ENCODE measurements at regions not wholly inside any gene's neighbourhood (a gene's known extent, or its start where the extent isn't known, plus 50 kb on each side); places are given as distances from the start of the nearest gene placed in this dataset.

DNA sequence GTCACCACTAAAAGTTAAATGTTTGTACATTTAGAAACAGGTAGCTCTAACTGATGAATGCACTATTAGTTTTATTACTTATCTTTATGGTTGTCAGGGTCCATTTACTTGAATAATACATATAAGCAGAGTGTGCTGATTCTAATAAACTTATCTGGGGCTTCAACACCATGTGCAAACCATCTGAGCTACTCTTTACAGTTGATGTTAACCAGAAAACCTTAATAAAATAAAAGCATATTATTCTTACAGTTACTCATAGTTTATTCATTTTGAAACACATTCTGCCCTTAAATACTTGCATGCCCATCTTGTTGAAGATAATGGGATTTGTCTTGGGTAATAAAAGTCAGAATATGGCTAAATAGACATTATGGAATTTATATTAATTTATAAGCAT, 1042.2 kb downstream of the EPHA7 start:
- intact Hi-C loops (cut with DNase I, micrococcal nuclease) = no loop called here
- no peaks in the 10 kb centered on the region for H3K4me1 ChIP-seq (ENCODE audit: low read depth)
- TF ChIP-seq, protein P1, sequence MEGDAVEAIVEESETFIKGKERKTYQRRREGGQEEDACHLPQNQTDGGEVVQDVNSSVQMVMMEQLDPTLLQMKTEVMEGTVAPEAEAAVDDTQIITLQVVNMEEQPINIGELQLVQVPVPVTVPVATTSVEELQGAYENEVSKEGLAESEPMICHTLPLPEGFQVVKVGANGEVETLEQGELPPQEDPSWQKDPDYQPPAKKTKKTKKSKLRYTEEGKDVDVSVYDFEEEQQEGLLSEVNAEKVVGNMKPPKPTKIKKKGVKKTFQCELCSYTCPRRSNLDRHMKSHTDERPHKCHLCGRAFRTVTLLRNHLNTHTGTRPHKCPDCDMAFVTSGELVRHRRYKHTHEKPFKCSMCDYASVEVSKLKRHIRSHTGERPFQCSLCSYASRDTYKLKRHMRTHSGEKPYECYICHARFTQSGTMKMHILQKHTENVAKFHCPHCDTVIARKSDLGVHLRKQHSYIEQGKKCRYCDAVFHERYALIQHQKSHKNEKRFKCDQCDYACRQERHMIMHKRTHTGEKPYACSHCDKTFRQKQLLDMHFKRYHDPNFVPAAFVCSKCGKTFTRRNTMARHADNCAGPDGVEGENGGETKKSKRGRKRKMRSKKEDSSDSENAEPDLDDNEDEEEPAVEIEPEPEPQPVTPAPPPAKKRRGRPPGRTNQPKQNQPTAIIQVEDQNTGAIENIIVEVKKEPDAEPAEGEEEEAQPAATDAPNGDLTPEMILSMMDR (IDR thresholded peaks at IDR 0.05) = no peak
- no peak for DNase-seq
- H3K36me3 ChIP-seq (ENCODE audit: low read depth) = no peaks in the 10 kb centered on the region
- no peak for ATAC-seq
- no peaks in the 10 kb centered on the region for H3K9me3 ChIP-seq
- H3K4me3 ChIP-seq = no peak overlapping the region

DNA sequence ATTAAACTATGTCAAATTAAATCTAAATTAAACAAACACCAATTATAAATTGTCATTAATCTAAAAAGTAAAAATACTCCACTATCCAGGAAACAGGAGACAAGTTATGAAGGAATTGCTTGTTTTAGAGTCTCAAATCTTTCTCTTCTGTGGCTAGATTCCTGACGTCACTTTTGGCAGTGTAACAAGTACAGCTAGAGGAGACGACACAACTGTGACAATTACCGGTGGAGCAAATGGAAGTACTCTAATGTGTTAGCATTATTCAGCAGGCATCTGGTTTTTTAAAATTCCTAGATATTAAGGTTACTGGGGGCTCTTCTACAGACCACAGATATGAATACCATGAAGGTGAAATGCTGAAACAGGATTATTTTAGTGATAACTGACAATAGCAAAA, 1042.7 kb downstream of the EPHA7 start:
- no peak for ATAC-seq
- intact Hi-C loops (cut with DNase I, micrococcal nuclease) = no loop called here
- H3K36me3 ChIP-seq (ENCODE audit: low read depth) = no peaks in the 10 kb centered on the region
- H3K4me3 ChIP-seq = no peak overlapping the region
- peak in 1 of 3 donors; percentile 12 for DNase-seq
- no peaks in the 10 kb centered on the region for H3K4me1 ChIP-seq (ENCODE audit: low read depth)
- no peaks in the 10 kb centered on the region for H3K9me3 ChIP-seq
- TF ChIP-seq, protein P1 (IDR thresholded peaks at IDR 0.05) = no peak

DNA sequence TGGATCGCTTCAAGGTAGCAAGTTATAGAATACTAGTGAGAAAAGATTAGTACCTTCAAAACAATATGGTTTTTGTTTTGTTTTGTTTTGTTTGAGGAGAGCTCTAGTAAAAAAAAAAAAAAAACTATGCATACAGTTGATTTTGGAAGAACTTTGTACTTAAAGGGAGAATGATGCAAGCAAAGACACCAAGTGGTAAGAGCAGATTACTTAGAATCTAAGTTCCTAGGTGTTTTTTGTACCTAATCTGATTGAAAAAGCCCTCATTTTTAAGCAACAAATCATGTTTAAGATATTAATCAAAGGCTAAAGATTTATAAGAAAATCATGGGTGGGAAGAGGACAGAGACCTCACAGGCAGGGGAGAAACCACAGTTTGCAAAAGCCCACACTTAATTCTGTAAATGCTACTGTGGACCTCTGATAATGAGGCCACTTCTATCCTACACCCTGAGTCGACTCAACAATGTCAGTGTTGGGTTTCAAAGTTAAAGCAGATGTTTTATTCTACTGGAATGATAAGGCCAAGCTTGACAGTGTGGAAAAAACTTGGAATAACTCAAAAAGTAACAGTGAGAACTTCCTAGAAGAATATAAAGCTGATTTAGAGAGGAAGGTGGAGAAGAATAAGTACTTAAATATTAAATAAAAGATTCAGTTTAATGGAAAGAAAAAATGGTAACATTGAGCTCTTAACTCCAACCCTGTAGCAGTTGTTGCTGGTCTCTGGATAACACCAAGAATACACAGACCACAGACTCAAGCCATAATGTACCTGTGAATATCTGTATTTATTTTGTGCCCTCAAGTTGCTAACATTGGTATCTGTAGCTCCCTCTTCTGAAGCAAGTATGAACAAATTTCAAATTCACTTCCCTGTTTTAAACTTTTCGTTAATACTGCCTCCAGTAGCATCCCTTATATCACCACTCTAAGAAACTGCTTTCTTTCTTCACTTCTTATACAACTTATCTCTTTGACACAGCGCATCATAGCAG, 1047.8 kb downstream of the EPHA7 start:
- no peaks in the 10 kb centered on the region for H3K9me3 ChIP-seq
- no peaks in the 10 kb centered on the region for H3K36me3 ChIP-seq (ENCODE audit: low read depth)
- ATAC-seq (no peak), DNase-seq (no peak)
- intact Hi-C loops (cut with DNase I, micrococcal nuclease) = no loop called here
- no peak overlapping the region for H3K4me3 ChIP-seq
- no peaks in the 10 kb centered on the region for H3K4me1 ChIP-seq (ENCODE audit: low read depth)
- TF ChIP-seq, protein P1 (IDR thresholded peaks at IDR 0.05) = no peak

DNA sequence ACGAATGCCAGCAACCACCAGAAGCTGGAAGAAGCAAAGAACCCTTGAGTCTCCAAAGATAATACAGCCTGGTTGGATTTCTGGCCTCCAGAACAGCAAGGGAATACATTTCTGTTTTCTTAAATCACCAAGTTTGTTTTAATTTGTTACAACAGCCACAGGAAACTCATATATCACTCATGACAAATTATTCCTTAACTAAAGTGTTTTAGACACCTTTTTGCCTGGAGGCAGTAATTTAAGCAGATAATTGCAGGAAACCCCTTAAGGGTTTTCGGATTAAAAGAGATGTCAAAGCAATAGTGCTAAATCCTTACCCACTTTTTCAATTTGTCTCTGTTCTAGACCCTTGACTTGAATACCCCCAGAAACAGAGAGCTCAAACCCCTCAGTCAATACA, 1050.0 kb downstream of the EPHA7 start:
- DNase-seq (no peak), ATAC-seq (no peak)
- no peak overlapping the region for H3K4me3 ChIP-seq
- no peaks in the 10 kb centered on the region for H3K9me3 ChIP-seq
- H3K4me1 ChIP-seq (ENCODE audit: low read depth) = no peaks in the 10 kb centered on the region
- intact Hi-C loops (cut with DNase I, micrococcal nuclease) = no loop called here
- no peaks in the 10 kb centered on the region for H3K36me3 ChIP-seq (ENCODE audit: low read depth)
- TF ChIP-seq, protein P1 (IDR thresholded peaks at IDR 0.05) = no peak

DNA sequence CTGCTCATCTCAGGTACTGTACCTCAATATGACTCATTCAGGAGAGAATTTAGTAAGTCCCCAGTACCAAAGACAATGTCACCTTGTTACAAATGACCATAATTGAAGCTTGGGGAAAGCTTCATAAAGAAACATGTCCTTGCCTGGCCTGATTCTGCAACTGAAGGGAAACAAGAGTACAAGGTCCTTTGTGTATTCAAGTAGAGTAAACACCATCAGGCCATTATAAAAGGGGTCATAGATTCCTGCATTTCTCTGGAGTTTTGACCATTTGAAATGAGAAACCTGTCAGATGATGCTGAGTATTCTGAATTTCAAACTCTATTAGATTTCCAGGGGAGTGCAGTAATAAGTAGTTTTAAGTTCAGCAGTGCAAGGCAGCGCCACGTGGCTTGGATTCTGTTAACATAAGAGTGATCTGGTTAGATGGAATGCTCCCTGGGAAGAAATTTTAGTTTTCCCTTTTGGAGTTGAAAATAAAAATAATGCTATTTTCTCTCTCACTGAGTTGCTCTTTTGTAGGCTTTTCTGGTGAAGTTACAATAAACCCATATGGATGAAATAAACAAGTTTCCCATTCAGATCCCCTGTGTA, 1054.3 kb downstream of the EPHA7 start:
- Histone ChIP-seq H3K4me3 (no peak overlapping the region), H3K4me1 (ENCODE audit: low read depth) (no peaks in the 10 kb centered on the region), H3K36me3 (ENCODE audit: low read depth) (no peaks in the 10 kb centered on the region), H3K9me3 (no peaks in the 10 kb centered on the region)
- intact Hi-C loops (cut with DNase I, micrococcal nuclease) = no loop called here
- DNase-seq (no peak), ATAC-seq (no peak)
- TF ChIP-seq, protein P1 (IDR thresholded peaks at IDR 0.05) = no peak
